ENCODE measurements at regions not wholly inside any gene's neighbourhood (a gene's known extent, or its start where the extent isn't known, plus 50 kb on each side); places are given as distances from the start of the nearest gene placed in this dataset.

- no peak for DNase-seq
- Mint-ChIP-seq H3K36me3 (ENCODE audit: low read depth) (peaks cover 38% of the 10 kb centered on the region), H3K27ac (no peak overlapping the region), H3K9me3 (peaks cover 31% of the 10 kb centered on the region), H3K4me3 (no peak overlapping the region), H3K27me3 (ENCODE audit: insufficient read depth) (peaks cover 11% of the 10 kb centered on the region), H3K4me1 (ENCODE audit: low read depth) (peaks cover 37% of the 10 kb centered on the region)
- no peak for TF ChIP-seq CTCF (IDR thresholded peaks at IDR 0.05)
Observed at GRCh38 chr7:131252976-131253375, 74.7 kb upstream of the MKLN1 start.

- no peak for TF ChIP-seq CTCF (IDR thresholded peaks at IDR 0.05)
- Mint-ChIP-seq H3K9me3 (peaks cover 31% of the 10 kb centered on the region), H3K4me3 (no peak overlapping the region), H3K27ac (no peak overlapping the region), H3K36me3 (ENCODE audit: low read depth) (peaks cover 38% of the 10 kb centered on the region), H3K4me1 (ENCODE audit: low read depth) (peaks cover 29% of the 10 kb centered on the region), H3K27me3 (ENCODE audit: insufficient read depth) (peaks cover 11% of the 10 kb centered on the region)
- DNase-seq = no peak
Observed at GRCh38 chr7:131254211-131254610, 73.5 kb upstream of the MKLN1 start.

GRCh38 chr7:131255242-131255641 is 72.4 kb upstream of the MKLN1 start:
- Mint-ChIP-seq H3K4me1 (ENCODE audit: low read depth) (peaks cover 19% of the 10 kb centered on the region), H3K27ac (no peak overlapping the region), H3K9me3 (peaks cover 31% of the 10 kb centered on the region), H3K4me3 (no peak overlapping the region), H3K36me3 (ENCODE audit: low read depth) (peaks cover 28% of the 10 kb centered on the region), H3K27me3 (ENCODE audit: insufficient read depth) (peaks cover 7% of the 10 kb centered on the region)
- no peak for TF ChIP-seq CTCF (IDR thresholded peaks at IDR 0.05)
- no peak for DNase-seq

GRCh38 chr7:131261476-131261994 is 66.1 kb upstream of the MKLN1 start:
- Mint-ChIP-seq H3K4me1 (ENCODE audit: low read depth) (peaks cover 5% of the 10 kb centered on the region; the same call in 1 of the 2 replicates), H3K4me3 (no peak overlapping the region), H3K36me3 (ENCODE audit: low read depth) (0 out of 2 replicates have a peak, but pooled peaks cover 4% of the 10 kb centered on the region), H3K9me3 (peaks cover 2% of the 10 kb centered on the region), H3K27me3 (ENCODE audit: insufficient read depth) (peaks cover 2% of the 10 kb centered on the region), H3K27ac (no peak overlapping the region)
- no peak for DNase-seq
- TF ChIP-seq CTCF (IDR thresholded peaks at IDR 0.05) = no peak

- TF ChIP-seq CTCF (IDR thresholded peaks at IDR 0.05) = no peak
- H3K27ac Mint-ChIP-seq = no peak overlapping the region
- H3K9me3 Mint-ChIP-seq = no peaks in the 10 kb centered on the region; the same call in 1 of the 2 replicates
- no peak overlapping the region for H3K4me3 Mint-ChIP-seq
- H3K36me3 Mint-ChIP-seq (ENCODE audit: low read depth) = 0 out of 2 replicates have a peak, but pooled peaks cover 5% of the 10 kb centered on the region
- DNase-seq = no peak
- H3K4me1 Mint-ChIP-seq (ENCODE audit: low read depth) = no peaks in the 10 kb centered on the region
- H3K27me3 Mint-ChIP-seq (ENCODE audit: insufficient read depth) = peaks cover 3% of the 10 kb centered on the region
Observed at GRCh38 chr7:131265227-131265626, 62.4 kb upstream of the MKLN1 start.
